GM13976 (cell line): ENCODE measurements at regions not wholly inside any gene's neighbourhood (a gene's known extent, or its start where the extent isn't known, plus 50 kb on each side); places are given as distances from the start of the nearest gene placed in this dataset.
"Not testable (repeated sequence)": the region's sequence is repeated elsewhere in the genome, so short reads cannot be mapped to it uniquely, and the experiment has no call there.

Experiments used
- DNase-seq: peaks from one replicate; pipeline ENCODE4 v3.0.0; 2012; ENCODE audit warnings: low spot score
- in situ Hi-C: fragments of 300-500 bp; cut with MboI; formaldehyde crosslinking; loops from one replicate; pipeline ENCODE4 v1.12.0; 2022; ENCODE audit warnings: low sequenced_read_pairs, mixed read lengths, inconsistent platforms; ENCODE audit not compliant: unreplicated experiment
- TF ChIP-seq, protein P1 (sequence below): IDR thresholded peaks from 2 replicates; pipeline ENCODE4 v1.5.1; 2012; ENCODE audit warnings: borderline replicate concordance, mild to moderate bottlenecking; ENCODE audit not compliant: insufficient read depth; ENCODE audit errors: extremely low read depth, missing control alignments, control extremely low read depth

DNA sequence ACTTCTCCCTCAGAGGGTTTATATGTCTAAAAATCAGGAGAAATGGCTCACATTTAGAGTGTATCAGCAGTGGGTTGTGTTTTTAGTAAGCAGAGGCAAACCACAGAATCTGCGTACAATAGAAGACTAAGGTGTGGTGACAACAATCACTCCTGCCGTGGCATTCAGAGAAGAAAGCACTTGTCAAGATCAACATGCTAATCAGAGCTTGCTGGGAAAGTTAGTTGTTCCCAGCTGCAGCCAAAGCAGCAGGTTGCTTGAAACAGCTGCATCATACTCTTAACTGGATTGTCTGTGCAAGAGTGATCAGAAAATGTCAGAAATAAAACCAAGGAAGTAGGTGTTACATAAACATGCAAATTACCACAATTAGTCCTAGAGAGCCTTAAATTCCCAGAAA lies 616.4 kb downstream of the CDH8 start:
- in situ Hi-C loops, result no loop called here
- TF ChIP-seq, protein P1, sequence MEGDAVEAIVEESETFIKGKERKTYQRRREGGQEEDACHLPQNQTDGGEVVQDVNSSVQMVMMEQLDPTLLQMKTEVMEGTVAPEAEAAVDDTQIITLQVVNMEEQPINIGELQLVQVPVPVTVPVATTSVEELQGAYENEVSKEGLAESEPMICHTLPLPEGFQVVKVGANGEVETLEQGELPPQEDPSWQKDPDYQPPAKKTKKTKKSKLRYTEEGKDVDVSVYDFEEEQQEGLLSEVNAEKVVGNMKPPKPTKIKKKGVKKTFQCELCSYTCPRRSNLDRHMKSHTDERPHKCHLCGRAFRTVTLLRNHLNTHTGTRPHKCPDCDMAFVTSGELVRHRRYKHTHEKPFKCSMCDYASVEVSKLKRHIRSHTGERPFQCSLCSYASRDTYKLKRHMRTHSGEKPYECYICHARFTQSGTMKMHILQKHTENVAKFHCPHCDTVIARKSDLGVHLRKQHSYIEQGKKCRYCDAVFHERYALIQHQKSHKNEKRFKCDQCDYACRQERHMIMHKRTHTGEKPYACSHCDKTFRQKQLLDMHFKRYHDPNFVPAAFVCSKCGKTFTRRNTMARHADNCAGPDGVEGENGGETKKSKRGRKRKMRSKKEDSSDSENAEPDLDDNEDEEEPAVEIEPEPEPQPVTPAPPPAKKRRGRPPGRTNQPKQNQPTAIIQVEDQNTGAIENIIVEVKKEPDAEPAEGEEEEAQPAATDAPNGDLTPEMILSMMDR, result no peak
- no peak for DNase-seq

DNA sequence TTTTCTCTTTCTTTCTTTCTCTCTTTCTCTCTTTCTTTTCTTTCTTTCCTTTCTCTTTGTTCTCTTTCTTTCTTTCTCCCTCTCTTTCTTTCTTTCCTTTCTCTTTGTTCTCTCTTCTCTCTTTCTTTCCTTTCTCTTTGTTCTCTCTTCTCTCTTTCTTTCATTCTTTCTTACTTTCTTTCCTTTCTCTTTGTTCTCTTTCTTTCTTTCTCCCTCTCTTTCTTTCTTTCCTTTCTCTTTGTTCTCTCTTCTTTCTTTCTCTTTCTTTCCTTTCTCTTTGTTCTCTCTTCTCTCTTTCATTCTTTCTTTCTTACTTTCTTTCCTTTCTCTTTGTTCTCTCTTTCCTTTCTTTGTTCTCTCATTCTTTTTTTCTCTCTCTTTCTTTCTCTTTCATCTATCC lies 617.4 kb downstream of the CDH8 start:
- DNase-seq, in situ Hi-C loops: not testable (repeated sequence)

DNA sequence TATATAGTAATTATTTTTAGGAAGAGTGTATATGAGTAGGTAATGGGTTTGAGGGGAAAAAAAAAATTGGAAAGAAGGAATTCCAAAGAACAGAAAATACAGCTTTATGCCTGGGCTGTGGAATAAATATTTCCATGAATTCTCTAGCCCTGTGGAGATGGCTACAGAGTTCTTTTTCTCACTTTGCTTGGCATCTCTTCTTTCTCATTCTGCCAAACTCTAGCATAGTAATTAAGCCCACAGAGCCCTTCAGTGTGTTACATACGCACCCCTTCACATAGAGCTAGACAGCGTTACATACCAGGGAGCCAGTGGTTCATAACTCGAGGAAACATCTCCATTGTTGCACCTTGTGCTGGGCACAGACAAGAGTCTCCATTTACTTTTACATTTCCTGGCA lies 621.1 kb downstream of the CDH8 start:
- DNase-seq, result no peak
- in situ Hi-C loops, result no loop called here
- TF ChIP-seq, protein P1, result no peak

DNA sequence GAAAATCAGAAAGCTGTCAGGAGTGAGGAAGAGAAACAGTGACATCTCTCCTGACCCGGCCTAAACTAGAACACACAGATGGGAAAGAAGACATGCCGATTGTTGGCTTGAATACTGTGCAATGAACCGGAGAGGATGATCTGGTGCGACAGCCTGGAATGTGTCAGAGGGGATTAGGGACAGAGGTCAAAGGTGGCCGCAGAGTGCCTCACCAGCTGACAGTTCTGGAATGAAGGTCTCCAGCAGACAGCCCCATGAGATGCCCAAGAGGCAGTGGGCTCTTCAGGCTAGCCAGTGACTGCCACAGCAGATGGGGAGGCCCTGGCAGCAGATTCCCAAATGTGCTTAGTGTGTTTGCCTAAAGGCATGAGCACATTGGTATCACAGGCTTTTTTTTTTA lies 623.2 kb downstream of the CDH8 start:
- TF ChIP-seq, protein P1, result no peak
- in situ Hi-C loops, result no loop called here
- DNase-seq, result no peak

DNA sequence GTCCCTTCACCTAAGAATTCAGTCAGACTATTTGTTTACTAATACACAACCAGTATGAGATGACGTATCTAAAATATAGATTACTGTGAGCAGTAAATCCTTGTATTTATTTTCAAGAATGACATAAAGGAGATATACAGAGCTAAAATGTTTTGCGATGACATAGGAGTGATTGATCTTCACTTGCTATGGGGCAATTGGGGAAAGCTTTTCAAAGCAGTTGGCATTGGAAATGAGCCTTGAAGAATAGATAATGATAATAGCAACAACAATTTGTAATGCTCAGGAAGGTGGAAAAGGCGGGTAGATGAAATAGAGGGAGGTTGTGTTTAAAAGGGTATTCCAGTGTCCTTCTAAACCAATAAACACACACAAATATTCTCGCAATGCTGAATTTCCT lies 623.7 kb downstream of the CDH8 start:
- in situ Hi-C loops, result no loop called here
- DNase-seq, result no peak
- TF ChIP-seq, protein P1, result no peak

DNA sequence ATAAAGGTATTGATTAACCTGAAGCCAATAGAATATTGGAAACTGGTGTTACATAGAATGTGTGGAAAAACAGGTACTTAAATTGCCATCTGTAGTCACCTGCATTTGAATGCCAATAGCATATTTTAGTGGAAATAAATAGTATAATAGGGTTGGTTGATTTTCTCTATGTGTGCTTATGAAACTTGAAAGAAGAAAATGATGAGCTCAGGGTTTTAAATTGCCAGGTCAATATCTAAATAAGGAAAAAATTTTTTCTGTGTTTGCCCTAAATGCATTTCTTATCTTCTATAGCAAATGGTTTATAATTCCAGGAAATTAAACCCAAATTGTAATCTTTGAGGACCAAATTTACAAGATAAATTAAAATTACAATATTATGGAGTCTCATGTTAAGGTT lies 626.6 kb downstream of the CDH8 start:
- in situ Hi-C loops, result no loop called here
- TF ChIP-seq, protein P1, result no peak
- DNase-seq, result no peak

DNA sequence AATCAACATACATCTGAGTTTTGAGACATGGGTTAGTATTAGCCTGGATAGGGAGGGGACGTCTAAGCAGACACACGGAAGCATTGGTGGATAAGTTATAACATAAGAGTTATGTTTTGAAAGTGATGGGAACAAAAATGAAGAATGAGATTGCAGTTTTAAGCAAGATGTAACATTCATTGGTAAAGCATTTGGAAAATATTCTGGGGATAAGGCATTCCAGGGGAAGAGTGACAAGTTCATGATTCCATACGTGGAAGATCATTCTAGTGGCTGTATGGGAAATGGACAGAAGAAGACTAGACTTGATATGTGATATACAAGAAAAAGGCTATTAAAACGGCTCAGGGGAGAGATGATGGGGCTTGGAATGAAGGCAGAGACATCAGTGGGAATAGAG lies 632.9 kb downstream of the CDH8 start:
- no peak for DNase-seq
- TF ChIP-seq, protein P1, result no peak
- in situ Hi-C loops, result no loop called here
